ENCODE measurements at regions not wholly inside any gene's neighbourhood (a gene's known extent, or its start where the extent isn't known, plus 50 kb on each side); places are given as distances from the start of the nearest gene placed in this dataset.

DNA sequence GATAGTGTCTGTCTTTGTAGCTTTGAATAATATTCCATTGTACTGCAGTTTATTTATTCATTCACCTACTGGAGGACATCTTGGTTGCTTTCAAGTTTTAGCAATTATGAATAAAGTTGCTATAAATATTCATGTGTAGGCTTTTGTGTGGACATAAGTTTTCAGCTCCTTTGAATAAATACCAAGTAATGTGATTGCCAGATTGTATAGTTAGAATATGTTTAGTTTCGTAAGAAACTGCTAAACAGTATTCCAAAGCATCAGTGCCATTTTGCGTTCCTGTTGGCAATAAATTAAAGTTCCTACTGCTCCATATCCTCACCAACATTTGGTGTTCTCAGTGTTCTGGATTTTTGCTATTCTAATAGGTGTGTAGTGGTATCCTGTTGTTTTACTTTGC, 311.7 kb upstream of the FMN2 start:
- no peak for DNase-seq (ENCODE audit: low read depth in 3 of 3, low spot score in 1 of 3)

DNA sequence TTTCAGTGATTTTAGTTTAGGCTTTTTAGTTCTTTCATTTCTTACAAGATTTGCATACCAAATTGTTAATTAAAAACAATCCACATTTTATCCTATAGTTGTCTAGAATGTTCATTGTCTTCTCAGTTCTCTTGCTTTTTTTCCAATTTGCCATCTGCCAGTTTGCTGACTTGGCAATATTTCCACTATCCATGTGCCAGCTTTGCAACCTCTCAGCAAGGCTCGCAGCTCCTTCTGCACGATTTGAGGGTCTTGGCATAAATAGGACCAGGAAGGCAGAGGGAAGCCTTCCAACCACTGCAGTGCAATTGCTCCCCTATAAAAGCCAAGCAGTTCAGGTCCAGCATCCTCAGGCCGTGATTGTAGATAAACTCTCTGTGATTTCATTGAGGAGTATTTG, 306.8 kb upstream of the FMN2 start:
- DNase-seq (ENCODE audit: low read depth in 3 of 3, low spot score in 1 of 3): no peak

DNA sequence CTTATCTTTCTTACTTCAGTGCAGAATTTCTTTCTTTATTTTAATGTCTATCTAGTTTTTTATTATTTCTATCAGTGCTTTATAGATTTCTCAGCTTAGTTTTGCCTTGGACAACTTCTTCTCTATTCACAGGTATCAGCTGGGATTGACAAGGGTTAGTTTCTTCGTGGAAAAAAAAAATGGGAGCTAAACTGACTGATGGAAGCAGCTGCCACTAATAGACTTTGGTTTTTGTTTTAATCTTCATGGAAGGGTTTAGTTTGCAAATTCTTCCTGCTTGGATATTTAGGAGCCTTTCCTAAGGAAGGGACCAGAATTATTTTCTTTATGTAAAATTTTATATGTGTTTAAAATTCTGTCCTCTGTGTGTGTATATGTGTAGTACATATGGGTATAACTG, 306.1 kb upstream of the FMN2 start:
- DNase-seq (ENCODE audit: low read depth in 3 of 3, low spot score in 1 of 3): no peak

DNA sequence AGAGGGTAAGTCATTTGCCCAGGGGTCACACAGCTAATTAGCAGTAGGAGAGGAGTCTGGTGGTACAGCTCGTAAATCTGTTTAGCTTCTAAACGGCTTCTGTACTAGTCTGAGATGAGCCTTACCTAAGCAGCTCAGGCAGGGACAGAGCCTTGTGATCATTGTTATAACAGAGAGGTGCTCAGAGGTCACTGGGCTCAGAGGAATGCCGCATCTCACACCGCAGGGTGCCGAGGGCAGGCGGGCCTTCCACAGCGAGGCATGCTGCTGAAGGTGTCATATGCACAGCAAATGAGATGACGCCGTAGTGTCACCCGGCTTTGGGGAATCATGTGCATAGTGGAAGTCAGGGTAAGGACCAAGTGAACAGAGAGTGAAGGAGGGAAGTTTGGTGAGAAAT, 305.2 kb upstream of the FMN2 start:
- no peak for DNase-seq (ENCODE audit: low read depth in 3 of 3, low spot score in 1 of 3)

DNA sequence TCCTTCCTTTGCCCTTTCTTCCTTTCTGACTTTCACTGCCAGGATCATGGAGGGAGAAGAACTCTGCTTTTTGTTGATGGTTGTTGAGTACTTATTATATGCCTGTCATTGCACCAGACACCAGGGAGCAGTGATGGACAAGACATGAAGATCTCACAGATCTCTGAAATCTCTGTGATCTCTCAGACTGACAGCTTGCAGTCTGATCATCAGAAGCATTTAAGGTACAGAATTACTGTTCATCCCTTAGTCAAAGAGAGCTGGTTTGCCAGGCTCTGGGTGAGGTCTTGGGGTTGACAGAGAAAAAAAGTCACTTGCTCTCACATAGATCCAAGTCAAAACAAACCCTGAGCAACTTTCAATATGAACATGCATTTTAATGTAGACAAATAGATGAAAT, 299.5 kb upstream of the FMN2 start:
- DNase-seq (ENCODE audit: low read depth in 3 of 3, low spot score in 1 of 3): no peak

DNA sequence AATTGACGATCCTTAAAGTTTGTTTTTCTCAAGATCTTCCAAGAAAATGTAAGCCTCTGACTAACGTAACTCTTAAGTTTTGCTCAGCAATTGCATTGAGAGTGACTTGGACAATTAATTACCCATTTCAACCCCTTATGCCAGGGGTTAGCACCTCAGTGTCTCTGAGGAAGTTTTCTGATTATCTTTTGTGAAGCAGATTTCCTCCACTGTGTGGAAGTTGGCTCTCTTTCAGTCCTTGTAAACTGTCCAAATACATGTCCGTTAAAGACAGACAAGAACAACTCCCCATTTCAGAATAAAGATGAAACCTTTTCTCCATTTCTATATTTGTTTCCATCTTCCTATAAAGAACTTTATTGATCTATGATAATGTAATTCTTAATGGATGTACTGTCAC, 296.4 kb upstream of the FMN2 start:
- DNase-seq (ENCODE audit: low read depth in 3 of 3, low spot score in 1 of 3): no peak

DNA sequence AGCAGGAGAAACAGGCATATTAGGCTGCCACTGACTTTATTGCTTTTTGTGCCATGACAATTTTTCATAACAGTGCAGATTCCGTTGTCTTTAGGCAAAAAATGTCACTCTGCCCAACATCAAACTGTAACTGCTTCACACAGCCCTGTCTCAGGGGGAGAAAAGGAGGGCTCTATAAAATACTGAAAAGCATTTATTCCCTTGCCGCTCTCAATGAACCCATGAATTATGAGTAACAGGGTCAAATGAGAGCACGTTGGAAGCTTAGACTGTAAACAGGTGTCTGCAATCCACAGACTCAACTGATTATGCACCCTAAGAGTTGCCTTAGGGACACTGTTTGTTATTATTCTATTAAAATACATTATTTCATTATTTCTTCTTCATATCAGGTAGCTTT, 292.1 kb upstream of the FMN2 start:
- DNase-seq (ENCODE audit: low read depth in 3 of 3, low spot score in 1 of 3): no peak

DNA sequence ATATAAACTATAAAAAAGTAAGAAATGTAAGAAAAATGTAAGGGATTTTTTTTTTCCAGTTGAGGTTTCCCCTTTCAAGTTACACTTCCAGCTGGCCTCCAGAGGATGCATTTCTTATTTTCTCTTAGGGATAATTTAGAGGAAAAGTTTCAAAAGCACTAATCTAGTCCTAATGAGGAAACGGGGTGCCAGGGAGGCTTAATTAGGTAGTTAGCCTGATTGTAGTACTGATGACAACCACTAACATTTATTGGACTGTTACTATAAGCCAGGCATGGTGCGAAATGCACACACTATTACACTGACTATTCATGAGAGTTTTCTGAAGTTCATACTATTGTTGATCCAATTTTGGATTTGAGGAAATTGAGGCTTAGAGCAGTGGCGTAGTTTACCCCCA, 290.8 kb upstream of the FMN2 start:
- no peak for DNase-seq (ENCODE audit: low read depth in 3 of 3, low spot score in 1 of 3)

DNA sequence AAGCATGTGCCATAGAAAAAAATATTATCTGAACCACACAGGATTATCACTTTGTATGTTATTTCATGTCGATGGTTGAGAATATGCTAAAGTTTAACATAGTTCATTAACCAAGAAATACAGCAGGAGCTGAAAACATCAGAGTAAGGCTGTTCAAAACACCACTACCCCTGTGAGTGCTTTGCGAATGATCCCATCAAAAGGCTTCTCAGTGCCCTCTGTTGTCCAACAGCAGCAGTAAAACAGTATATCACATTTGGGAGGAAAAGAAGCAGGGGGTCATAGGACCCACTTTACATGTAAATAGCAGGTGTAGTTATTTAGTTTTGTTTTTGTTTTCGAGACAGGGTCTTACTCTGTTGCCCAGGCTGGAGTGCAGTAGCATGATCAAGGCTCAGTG, 289.4 kb upstream of the FMN2 start:
- no peak for DNase-seq (ENCODE audit: low read depth in 3 of 3, low spot score in 1 of 3)

DNA sequence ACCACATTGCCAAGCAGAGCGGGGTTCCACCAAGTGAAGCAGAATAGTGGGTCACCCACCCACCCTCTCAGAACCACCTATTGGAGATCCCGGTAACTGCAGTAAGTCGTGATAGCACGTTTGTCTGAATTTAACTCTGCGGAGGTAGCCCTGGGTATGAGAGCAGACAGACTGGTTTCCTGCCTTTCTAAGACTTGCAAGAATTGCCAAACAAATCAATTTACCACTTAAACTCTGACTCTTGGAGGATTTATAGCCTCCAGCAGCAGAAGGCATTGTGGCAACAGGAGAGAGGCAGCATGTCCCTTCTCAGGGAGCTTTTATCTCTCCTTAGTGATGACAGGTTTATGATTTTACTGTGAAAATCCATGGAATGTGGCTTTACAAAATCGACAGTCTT, 287.9 kb upstream of the FMN2 start:
- no peak for DNase-seq (ENCODE audit: low read depth in 3 of 3, low spot score in 1 of 3)

DNA sequence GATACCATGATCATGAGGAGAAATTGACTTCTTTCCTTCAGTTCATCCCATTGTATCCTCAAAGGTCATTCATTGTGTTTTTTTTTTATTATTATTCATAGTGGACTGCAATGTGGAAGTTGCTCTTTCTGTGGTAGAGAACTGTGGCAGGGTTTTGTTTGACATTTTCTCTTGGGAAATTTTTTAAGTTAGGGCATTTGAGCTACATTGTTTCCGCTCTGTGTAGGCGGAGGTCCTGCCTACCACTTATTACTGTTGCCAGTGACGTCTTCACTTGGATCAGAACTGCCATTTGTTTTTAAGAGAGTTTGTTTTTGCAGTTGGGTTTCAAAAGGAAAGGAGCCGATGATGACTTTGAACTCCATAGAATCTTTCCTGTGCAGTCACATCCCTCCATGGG, 287.4 kb upstream of the FMN2 start:
- DNase-seq (ENCODE audit: low read depth in 3 of 3, low spot score in 1 of 3): no peak

DNA sequence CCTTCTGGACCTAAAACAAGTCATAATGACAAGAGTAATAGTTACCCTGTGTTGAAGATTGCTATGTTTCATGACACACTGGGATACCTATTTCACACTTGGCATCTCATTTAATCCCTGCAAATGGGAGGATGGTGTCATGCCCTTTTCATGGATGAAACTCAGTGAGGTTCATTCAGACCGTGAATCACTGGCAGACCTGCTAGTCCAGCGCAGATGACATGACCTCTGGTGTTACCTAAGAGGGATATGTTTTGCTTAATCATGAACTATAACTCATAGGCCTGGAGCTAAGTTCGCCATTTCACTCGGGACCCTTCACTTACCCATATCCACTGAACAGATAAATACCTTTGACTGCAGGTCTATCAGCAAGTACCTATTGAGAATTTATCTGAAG, 286.6 kb upstream of the FMN2 start:
- no peak for DNase-seq (ENCODE audit: low read depth in 3 of 3, low spot score in 1 of 3)

DNA sequence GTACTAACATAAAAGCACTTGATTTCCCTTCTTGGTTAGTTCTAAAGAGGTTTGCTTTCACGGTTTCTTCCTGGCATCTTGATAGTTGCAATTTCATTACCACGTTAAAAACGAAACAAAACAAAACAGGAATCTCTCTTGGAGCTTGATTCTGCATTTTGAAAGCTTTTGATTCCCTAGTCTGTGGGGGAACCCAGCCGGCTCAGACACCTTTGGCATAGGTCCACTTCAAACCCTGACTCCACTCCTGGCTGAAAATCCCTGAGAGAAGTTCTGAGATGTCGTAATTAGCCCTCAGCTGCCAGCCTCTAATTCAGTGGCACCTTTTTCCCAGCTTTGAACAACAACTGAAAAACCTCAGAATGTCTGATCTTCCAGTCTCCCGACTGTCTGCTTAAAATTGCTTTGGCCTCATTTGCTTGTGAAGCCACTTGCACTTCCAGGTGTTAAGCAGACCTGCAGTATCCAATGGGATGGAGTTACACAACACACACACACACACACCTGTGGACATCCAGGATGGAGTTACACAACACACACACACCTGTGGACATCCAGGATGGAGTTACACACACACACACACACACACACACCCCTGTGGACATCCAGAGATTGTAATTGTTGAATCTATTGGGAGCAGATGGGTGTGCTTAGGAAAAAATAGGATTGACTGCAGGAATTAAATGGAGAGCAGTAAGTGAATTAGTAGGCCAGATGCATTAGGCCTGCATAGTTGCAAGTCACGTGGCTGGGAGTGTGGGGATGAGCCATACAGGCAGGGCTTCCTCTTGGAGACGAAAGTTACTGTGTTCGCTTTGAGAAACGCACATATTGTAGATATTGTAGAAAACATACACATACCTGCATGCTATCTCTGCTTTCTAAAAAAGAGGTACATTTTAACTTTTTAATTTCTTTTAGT, 285.6 kb upstream of the FMN2 start:
- no peak for DNase-seq (ENCODE audit: low read depth in 3 of 3, low spot score in 1 of 3)

DNA sequence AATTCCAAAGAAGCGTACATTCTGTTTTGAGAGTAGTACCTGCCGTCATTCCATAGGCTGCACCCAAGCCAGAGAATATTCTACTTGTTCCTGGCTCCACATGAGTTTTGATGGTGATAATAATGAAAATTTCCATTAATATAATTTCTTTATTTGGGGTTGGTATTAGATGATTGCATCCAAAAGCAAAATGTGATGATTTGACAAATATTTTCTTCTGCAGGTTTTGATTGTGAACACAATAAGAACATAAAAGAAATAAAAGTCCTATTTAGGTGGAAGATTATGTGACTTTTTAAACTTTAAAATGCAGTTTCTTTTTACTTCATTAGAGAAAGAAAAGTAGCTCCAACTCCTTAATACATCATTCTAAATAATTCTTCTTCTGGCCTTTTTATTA, 284.8 kb upstream of the FMN2 start:
- DNase-seq (ENCODE audit: low read depth in 3 of 3, low spot score in 1 of 3): no peak

DNA sequence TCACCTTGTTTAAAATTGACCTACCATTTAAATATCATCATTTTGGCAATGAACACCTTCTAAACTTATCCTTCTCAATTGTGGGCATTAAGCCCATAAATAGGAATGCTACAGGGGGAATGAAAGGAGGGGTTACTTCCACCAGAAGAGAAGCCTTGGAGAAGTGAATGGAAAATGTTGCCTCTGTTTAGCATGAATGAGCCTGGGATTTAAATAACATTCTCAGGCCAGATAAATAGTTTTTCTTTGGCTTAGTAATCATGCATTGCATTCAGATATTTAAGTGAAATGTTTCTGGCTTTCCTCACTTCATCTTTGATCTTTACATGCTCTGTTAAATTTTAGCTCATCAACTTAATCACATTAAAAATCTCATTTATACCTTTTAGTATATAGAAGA, 284.3 kb upstream of the FMN2 start:
- DNase-seq (ENCODE audit: low read depth in 3 of 3, low spot score in 1 of 3): no peak

DNA sequence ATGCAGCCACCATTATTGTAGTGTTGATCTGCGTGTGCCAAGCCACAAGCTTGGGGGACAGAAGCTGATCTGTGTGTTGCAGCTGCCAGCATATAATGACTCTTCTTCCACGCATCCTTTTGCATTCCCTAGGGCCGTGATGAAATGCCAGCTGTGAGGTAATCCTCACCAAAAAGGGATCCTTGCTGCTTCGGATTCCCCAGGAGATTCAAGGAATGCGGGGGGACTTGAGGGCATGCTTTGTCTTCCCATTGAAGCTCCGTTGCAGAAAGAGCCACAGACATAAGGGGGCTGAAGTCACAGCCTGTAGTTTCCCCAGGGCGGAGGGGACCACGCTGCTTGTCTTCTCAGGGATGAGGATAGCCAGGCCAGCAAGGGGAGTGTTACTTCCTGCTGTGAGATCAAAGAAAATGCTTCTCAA, 281.6 kb upstream of the FMN2 start:
- no peak for DNase-seq (ENCODE audit: low read depth in 3 of 3, low spot score in 1 of 3)

DNA sequence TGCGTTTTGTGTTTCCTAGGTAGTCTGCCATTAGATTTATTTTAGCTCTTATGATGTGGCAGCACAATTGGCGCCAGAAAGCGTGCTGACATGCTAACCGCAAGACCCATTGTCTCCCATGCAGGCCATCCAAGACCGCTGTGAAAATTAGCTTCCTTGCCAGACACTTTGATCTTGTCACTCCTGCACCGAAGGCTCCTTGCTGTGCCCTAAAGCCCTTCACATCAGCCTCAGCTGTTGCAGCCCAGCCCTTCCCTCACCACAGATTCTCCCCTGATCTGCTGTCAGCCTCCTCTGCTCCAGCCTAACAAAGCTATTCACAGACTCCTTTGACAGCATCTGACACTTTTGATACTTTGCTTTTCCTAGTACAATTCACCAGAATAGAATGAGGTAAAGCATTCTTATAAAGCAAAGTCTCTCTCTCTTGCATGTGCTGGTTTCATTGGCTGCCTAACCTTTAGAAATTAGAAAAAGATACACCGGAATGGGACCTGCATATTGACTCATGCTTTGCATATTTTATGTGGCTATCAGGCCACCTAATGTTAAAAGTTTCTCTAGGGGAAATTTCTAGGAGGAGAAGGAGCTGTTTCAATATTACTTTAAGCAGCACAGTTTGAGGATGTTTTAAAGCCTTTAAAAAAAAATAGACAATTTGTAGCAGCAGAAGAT, 280.3 kb upstream of the FMN2 start:
- no peak for DNase-seq (ENCODE audit: low read depth in 3 of 3, low spot score in 1 of 3)

DNA sequence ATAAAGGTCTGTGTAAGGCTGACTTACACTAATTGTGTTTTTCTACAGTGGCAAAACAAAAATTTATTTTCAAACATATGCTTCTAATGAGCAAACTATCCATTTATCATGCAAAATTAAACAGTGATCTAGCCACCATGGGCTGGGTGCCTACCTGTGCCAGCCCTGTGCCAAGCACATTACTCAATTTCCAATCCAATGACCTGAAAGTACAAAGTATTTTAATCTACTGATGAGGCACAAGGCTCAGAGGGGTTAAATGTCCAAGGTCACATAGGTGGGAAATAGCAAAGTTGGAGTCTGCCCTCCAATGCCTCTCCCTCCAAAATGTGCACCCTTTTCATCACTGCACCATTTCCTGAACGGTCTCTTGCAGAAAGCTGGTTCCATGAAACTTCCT, 279.1 kb upstream of the FMN2 start:
- no peak for DNase-seq (ENCODE audit: low read depth in 3 of 3, low spot score in 1 of 3)

DNA sequence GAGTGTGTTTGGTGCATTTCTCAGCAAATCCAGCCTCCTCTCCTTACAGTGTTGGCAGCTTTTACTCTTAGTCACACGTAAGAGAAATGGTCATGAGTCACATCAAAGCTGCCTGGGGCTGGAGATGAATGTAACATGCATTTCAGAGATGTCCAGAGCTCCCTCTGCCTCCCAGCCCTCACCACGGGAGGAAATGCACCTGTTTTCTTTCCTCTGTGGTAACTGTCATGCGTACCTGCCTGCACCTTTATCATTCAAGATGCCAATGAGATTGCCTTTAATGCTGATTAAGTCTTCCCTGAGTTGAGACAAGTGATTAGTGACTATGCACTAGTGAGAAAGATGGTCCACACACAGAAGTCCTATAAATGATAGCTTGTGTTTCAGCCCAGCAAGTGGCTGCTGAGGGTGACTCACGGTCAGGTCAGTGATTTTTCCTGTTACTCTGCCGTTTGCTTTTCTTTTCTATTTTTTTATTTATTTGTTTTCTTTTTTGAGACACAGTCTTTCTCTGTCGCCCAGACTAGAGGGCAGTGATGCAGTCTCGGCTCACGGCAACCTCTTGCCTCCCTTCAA, 277.3 kb upstream of the FMN2 start:
- no peak for DNase-seq (ENCODE audit: low read depth in 3 of 3, low spot score in 1 of 3)

DNA sequence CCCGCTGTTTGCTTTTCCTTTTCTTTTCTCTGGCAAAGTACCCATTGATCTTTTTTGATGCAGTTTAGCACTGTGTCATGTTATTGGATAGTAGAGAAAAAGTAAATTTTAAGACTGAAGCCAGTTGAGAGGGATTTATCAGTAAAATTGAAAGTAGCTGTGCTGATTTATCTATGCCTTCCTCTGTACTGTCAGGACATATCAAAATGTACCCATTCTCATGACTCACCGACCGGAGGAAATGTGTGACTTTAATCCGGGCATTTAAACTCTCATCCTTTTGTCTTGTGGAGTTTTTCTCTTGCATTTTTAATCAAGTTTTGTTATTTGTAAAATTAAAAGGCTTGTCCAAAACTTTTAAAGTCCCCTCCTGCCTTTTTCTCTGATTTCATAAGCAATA, 276.6 kb upstream of the FMN2 start:
- DNase-seq (ENCODE audit: low read depth in 3 of 3, low spot score in 1 of 3): no peak

DNA sequence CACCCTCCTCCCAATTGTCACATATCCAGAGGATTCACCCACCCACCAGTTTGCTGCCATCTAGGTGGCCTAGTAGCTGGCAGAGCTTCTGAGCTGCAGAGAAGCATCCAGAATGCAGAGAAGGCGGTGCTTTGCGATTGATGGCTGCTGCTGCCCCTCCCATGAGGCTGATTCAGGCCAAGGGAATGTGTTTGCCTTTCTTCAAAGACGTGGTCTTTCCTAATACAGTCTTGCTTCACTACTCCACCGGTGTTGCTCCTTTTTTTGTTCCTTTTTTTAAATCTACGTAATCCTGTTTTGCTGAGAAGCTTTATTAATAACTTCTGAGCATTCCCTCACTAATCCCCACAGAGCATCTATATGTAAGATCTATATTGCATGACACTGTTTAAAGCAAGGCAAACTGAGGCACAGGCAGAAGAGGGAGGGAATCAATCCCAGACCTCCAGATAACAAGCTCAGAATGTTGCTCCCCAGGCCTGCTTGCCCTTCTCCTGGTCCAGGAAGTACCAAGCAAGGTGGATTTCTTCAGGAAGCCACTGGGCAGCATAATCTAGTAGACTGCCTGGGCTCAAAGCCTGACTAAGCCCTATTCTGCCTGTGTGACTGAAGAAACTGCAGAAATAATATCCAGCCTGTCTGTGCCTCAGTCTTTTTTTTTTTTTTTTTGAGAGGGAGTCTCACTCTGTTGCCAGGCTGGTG, 275.5 kb upstream of the FMN2 start:
- DNase-seq (ENCODE audit: low read depth in 3 of 3, low spot score in 1 of 3): no peak

DNA sequence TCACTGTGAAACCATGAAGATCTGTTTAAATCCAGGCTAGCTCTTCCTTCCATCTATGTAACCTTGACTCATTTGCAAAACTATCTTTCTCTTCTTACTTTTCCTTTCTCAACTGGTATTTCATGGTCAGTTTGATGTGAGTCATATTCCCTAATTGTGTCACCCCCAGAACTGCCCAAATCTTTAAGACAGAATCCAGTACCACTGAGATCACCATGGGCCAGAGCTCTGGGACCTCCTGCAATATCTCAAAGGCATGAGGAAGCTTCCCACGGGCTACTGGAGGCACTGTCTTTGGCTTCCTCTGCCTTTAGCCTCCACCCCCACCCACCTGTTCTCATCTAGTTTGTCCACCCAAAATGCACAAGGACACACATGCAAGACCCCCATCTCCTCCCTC, 274.4 kb upstream of the FMN2 start:
- DNase-seq (ENCODE audit: low read depth in 3 of 3, low spot score in 1 of 3): no peak

All from stimulated activated CD4-positive, alpha-beta T cell treated with anti-CD3 and anti-CD28 coated beads, TNF-alpha, amount 100 ng/mL, for 1 hour (primary cell).